Heart left ventricle (tissue), 13 donors: ENCODE measurements at regions not wholly inside any gene's neighbourhood (a gene's known extent, or its start where the extent isn't known, plus 50 kb on each side); places are given as distances from the start of the nearest gene placed in this dataset.

ENCODE experiments used
- POLR2A ChIP-seq, 2 donors: fragments of 450-650 bp; IDR thresholded peaks; one replicate each; pipeline ENCODE4 v1.6.1; 2017; ENCODE audit warnings: antibody characterized with exemption in 2 of 2, mild to moderate bottlenecking in 2 of 2, moderate library complexity in 2 of 2
- TF ChIP-seq, protein P1 (sequence below), 12 donors: fragments of 200-600 bp; sonication (generic) in 4 of 12; IDR thresholded peaks; one replicate each; pipeline versions ENCODE4 v1.5.0 to v1.8.0; 2018 to 2022; ENCODE audit warnings: antibody characterized with exemption in 12 of 12, mild to moderate bottlenecking in 5 of 12
- donor health status: ischemic (EF 13 %, LVEDD 7.1; RV severe dilation, severe dysfunction).
- donor health status: DM: no; HTN: yes; CAD: no.
- donor health status: DM: no; HTN: no; CAD: no.
- donor health status: ischemic (EF 25% LVEDD 6.9; RV normal size, moderate dysfunction).
- donor health status: ischemic (EF 25% LVEDD 5.7; RV mildly dilated, moderate dysfunction).
- donor health status: ischemic (EF 35%, LVEDD 5.7; RV mildly dilated, moderate dysfunction).
- donor health status: nonischemic (EF 11% LVEDD 7.7; RV severe dilation, severe dysfunction).
- donor health status: DM: yes; HTN: yes; CAD: no.
- donor health status: PGD.
- donor health status: ischemic (EF 29% LVEDD 5.4; RV normal size, mild dysfunction).
- donor health status: nonischemic (EF 23%, LVEDD 6.1; RV moderate dilation, normal function).

- TF ChIP-seq POLR2A (IDR thresholded peaks at IDR 0.05): no peak
- TF ChIP-seq, protein P1, sequence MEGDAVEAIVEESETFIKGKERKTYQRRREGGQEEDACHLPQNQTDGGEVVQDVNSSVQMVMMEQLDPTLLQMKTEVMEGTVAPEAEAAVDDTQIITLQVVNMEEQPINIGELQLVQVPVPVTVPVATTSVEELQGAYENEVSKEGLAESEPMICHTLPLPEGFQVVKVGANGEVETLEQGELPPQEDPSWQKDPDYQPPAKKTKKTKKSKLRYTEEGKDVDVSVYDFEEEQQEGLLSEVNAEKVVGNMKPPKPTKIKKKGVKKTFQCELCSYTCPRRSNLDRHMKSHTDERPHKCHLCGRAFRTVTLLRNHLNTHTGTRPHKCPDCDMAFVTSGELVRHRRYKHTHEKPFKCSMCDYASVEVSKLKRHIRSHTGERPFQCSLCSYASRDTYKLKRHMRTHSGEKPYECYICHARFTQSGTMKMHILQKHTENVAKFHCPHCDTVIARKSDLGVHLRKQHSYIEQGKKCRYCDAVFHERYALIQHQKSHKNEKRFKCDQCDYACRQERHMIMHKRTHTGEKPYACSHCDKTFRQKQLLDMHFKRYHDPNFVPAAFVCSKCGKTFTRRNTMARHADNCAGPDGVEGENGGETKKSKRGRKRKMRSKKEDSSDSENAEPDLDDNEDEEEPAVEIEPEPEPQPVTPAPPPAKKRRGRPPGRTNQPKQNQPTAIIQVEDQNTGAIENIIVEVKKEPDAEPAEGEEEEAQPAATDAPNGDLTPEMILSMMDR (IDR thresholded peaks at IDR 0.05): no peak
Measured at GRCh38 chr13:74892096-74892495, 589.9 kb downstream of the TBC1D4 start.
